ENCODE measurements at regions not wholly inside any gene's neighbourhood (a gene's known extent, or its start where the extent isn't known, plus 50 kb on each side); places are given as distances from the start of the nearest gene placed in this dataset.
"Not testable (repeated sequence)": the region's sequence is repeated elsewhere in the genome, so short reads cannot be mapped to it uniquely, and the experiment has no call there.

GRCh38 chr5:100685122-100685521 is 149.9 kb downstream of the FAM174A start:
- not testable (repeated sequence) for H2AFZ ChIP-seq (ENCODE audit: low read length); H3K4me3 ChIP-seq (ENCODE audit: low read length); H3K9me3 ChIP-seq (ENCODE audit: low read length); H3K4me1 ChIP-seq (ENCODE audit: low read length); H3K9me2 ChIP-seq (replicated peaks; ENCODE audit: insufficient read depth, low read length); H3K4me2 ChIP-seq (ENCODE audit: low read depth, low read length, poor library complexity, severe bottlenecking); H4K20me1 ChIP-seq (ENCODE audit: insufficient read depth, low read depth, low read length); H3K27ac ChIP-seq (ENCODE audit: low read length); H3K27me3 ChIP-seq (ENCODE audit: low read length); H3K36me3 ChIP-seq (ENCODE audit: insufficient read depth, low read length); H3K9ac ChIP-seq (ENCODE audit: low read length); H3K79me2 ChIP-seq (ENCODE audit: low read length); DNase-seq

GRCh38 chr5:100688834-100689233 is 153.7 kb downstream of the FAM174A start:
- H4K20me1 ChIP-seq (ENCODE audit: insufficient read depth, low read depth, low read length); H3K9me3 ChIP-seq (ENCODE audit: low read length); H3K4me3 ChIP-seq (ENCODE audit: low read length); H3K4me1 ChIP-seq (ENCODE audit: low read length); H3K36me3 ChIP-seq (ENCODE audit: insufficient read depth, low read length); H3K27me3 ChIP-seq (ENCODE audit: low read length); H3K27ac ChIP-seq (ENCODE audit: low read length); H3K9ac ChIP-seq (ENCODE audit: low read length); H2AFZ ChIP-seq (ENCODE audit: low read length); DNase-seq; H3K9me2 ChIP-seq (replicated peaks; ENCODE audit: insufficient read depth, low read length); H3K79me2 ChIP-seq (ENCODE audit: low read length); H3K4me2 ChIP-seq (ENCODE audit: low read depth, low read length, poor library complexity, severe bottlenecking): not testable (repeated sequence)

DNA sequence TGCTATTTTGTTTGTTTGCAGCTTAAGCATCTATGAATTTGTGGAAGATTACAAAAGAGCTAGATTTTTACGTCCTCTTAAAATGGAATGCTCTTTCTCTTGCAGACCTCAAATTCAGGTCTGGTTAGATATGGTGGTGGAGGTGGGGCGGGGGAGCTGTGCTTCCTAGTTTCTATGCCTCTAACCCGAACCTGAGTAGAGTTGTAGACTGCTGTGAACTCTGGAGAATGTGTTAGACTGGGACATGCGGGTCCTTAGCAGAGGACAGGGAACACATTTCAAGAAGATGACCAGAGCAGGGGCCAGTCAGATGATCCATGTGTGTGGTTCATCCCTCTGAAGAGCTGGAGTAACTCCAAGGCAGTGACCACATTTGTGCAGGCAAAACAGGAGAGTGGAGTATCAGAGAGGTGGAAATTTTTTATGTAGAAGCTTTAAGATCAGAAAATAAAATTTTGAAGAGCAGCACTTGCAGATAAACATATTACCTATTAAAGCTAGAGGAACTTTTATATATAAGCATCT is 154.9 kb downstream of the FAM174A start:
- DNase-seq = no peak
- no peak overlapping the region for H2AFZ ChIP-seq (ENCODE audit: low read length)
- H3K4me1 ChIP-seq (ENCODE audit: low read length) = no peaks in the 10 kb centered on the region
- no peaks in the 10 kb centered on the region for H3K79me2 ChIP-seq (ENCODE audit: low read length)
- no peaks in the 10 kb centered on the region for H3K9me2 ChIP-seq (replicated peaks; ENCODE audit: insufficient read depth, low read length)
- H3K4me2 ChIP-seq (ENCODE audit: low read depth, low read length, poor library complexity, severe bottlenecking) = no peak overlapping the region
- no peak overlapping the region for H3K4me3 ChIP-seq (ENCODE audit: low read length)
- no peaks in the 10 kb centered on the region for H3K36me3 ChIP-seq (ENCODE audit: insufficient read depth, low read length)
- no peaks in the 10 kb centered on the region for H3K27me3 ChIP-seq (ENCODE audit: low read length)
- H4K20me1 ChIP-seq (ENCODE audit: insufficient read depth, low read depth, low read length) = no peaks in the 10 kb centered on the region
- no peak overlapping the region for H3K27ac ChIP-seq (ENCODE audit: low read length)
- no peak overlapping the region for H3K9ac ChIP-seq (ENCODE audit: low read length)
- H3K9me3 ChIP-seq (ENCODE audit: low read length) = no peaks in the 10 kb centered on the region

DNA sequence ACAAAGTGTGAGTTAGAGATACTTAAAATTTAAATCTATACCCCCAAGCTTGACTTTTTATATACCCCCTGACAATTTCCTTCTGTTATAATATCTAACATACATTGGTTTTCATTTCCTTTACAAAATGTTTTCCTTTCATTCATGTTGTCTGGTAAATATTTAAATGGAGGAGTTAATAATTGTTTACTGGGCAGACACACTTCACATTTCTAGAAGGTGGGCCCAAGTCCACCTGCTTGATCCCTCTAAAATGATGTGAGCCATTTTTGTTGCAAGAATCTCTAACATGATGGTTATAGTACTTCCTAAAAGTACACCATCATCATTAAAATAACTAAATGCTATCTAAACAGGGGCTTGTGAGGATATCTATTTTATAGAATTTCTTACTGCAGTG is 155.9 kb downstream of the FAM174A start:
- Histone ChIP-seq H3K9me2 (replicated peaks; ENCODE audit: insufficient read depth, low read length) (no peaks in the 10 kb centered on the region), H3K9ac (ENCODE audit: low read length) (no peak overlapping the region), H3K27ac (ENCODE audit: low read length) (no peak overlapping the region), H3K4me3 (ENCODE audit: low read length) (no peak overlapping the region), H3K9me3 (ENCODE audit: low read length) (no peaks in the 10 kb centered on the region), H4K20me1 (ENCODE audit: insufficient read depth, low read depth, low read length) (no peaks in the 10 kb centered on the region), H3K27me3 (ENCODE audit: low read length) (no peaks in the 10 kb centered on the region), H3K36me3 (ENCODE audit: insufficient read depth, low read length) (no peaks in the 10 kb centered on the region), H3K4me1 (ENCODE audit: low read length) (no peaks in the 10 kb centered on the region), H3K4me2 (ENCODE audit: low read depth, low read length, poor library complexity, severe bottlenecking) (no peak overlapping the region), H3K79me2 (ENCODE audit: low read length) (no peaks in the 10 kb centered on the region), H2AFZ (ENCODE audit: low read length) (no peak overlapping the region)
- no peak for DNase-seq

GRCh38 chr5:100691548-100691947 is 156.4 kb downstream of the FAM174A start:
- H4K20me1 ChIP-seq (ENCODE audit: insufficient read depth, low read depth, low read length) = no peaks in the 10 kb centered on the region
- no peak overlapping the region for H3K9ac ChIP-seq (ENCODE audit: low read length)
- H3K9me2 ChIP-seq (replicated peaks; ENCODE audit: insufficient read depth, low read length) = no peaks in the 10 kb centered on the region
- DNase-seq = no peak
- no peaks in the 10 kb centered on the region for H3K9me3 ChIP-seq (ENCODE audit: low read length)
- no peak overlapping the region for H3K4me3 ChIP-seq (ENCODE audit: low read length)
- H3K27ac ChIP-seq (ENCODE audit: low read length) = no peak overlapping the region
- no peaks in the 10 kb centered on the region for H3K36me3 ChIP-seq (ENCODE audit: insufficient read depth, low read length)
- no peak overlapping the region for H2AFZ ChIP-seq (ENCODE audit: low read length)
- H3K4me2 ChIP-seq (ENCODE audit: low read depth, low read length, poor library complexity, severe bottlenecking) = no peak overlapping the region
- no peaks in the 10 kb centered on the region for H3K4me1 ChIP-seq (ENCODE audit: low read length)
- H3K27me3 ChIP-seq (ENCODE audit: low read length) = no peaks in the 10 kb centered on the region
- no peaks in the 10 kb centered on the region for H3K79me2 ChIP-seq (ENCODE audit: low read length)

DNA sequence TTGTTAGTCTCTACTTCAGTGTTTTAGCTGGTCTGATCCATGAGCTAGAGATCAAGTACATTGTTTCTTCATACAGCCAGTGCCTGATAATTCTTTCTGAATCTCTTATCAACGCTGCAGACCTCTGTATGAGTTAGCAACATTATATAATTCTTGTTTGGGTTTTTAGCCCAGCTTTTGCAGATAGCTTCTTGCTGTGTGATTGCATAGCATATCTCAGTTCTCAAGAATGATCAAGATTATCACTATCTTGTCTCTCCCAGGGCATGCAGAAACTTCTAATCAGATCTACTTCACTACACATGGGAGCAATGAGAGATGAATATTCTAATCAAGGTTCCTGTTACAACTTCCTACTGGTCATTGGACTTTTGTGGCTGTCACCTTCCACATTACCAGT is 158.3 kb downstream of the FAM174A start:
- H3K4me2 ChIP-seq (ENCODE audit: low read depth, low read length, poor library complexity, severe bottlenecking) = no peak overlapping the region
- H3K27ac ChIP-seq (ENCODE audit: low read length) = no peak overlapping the region
- H3K9me3 ChIP-seq (ENCODE audit: low read length) = no peaks in the 10 kb centered on the region
- H3K4me1 ChIP-seq (ENCODE audit: low read length) = no peaks in the 10 kb centered on the region
- H3K27me3 ChIP-seq (ENCODE audit: low read length) = no peaks in the 10 kb centered on the region
- DNase-seq = no peak
- no peaks in the 10 kb centered on the region for H3K79me2 ChIP-seq (ENCODE audit: low read length)
- H3K4me3 ChIP-seq (ENCODE audit: low read length) = no peak overlapping the region
- no peaks in the 10 kb centered on the region for H3K36me3 ChIP-seq (ENCODE audit: insufficient read depth, low read length)
- H4K20me1 ChIP-seq (ENCODE audit: insufficient read depth, low read depth, low read length) = no peaks in the 10 kb centered on the region
- no peaks in the 10 kb centered on the region for H3K9me2 ChIP-seq (replicated peaks; ENCODE audit: insufficient read depth, low read length)
- H2AFZ ChIP-seq (ENCODE audit: low read length) = no peak overlapping the region
- no peak overlapping the region for H3K9ac ChIP-seq (ENCODE audit: low read length)

GRCh38 chr5:100694100-100694499 is 158.9 kb downstream of the FAM174A start:
- no peak overlapping the region for H2AFZ ChIP-seq (ENCODE audit: low read length)
- H3K4me1 ChIP-seq (ENCODE audit: low read length) = no peaks in the 10 kb centered on the region
- no peak overlapping the region for H3K4me3 ChIP-seq (ENCODE audit: low read length)
- H3K4me2 ChIP-seq (ENCODE audit: low read depth, low read length, poor library complexity, severe bottlenecking) = no peak overlapping the region
- no peak overlapping the region for H3K27ac ChIP-seq (ENCODE audit: low read length)
- H3K36me3 ChIP-seq (ENCODE audit: insufficient read depth, low read length) = no peaks in the 10 kb centered on the region
- H3K9me2 ChIP-seq (replicated peaks; ENCODE audit: insufficient read depth, low read length) = no peaks in the 10 kb centered on the region
- no peaks in the 10 kb centered on the region for H3K9me3 ChIP-seq (ENCODE audit: low read length)
- H3K27me3 ChIP-seq (ENCODE audit: low read length) = 0 out of 2 replicates have a peak, but pooled peaks cover 2% of the 10 kb centered on the region
- no peaks in the 10 kb centered on the region for H3K79me2 ChIP-seq (ENCODE audit: low read length)
- DNase-seq = no peak
- H3K9ac ChIP-seq (ENCODE audit: low read length) = no peak overlapping the region
- H4K20me1 ChIP-seq (ENCODE audit: insufficient read depth, low read depth, low read length) = no peaks in the 10 kb centered on the region

DNA sequence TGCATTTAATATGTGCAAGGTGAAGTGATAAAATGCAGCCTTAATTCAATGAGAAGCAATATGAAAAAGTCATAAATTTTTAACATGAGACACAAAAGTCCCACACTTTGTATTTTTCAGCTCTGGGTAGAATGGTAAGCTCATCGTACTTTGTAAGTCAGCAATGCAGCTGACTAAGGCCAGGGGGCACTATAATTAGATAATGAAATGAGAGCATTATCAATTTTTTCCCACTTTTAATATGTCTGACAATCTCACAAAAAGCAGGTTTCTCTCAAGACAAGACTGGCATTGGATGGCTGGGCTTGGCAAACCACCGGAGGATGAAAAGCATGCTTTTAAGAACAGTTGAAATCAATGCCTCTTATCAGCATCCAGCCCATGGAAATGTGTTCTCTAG is 162.8 kb downstream of the FAM174A start:
- peak; percentile 54 for DNase-seq
- no peak overlapping the region for H2AFZ ChIP-seq (ENCODE audit: low read length)
- H3K36me3 ChIP-seq (ENCODE audit: insufficient read depth, low read length) = no peaks in the 10 kb centered on the region
- H3K9ac ChIP-seq (ENCODE audit: low read length) = no peak overlapping the region
- no peak overlapping the region for H3K4me2 ChIP-seq (ENCODE audit: low read depth, low read length, poor library complexity, severe bottlenecking)
- H3K4me3 ChIP-seq (ENCODE audit: low read length) = no peak overlapping the region
- H4K20me1 ChIP-seq (ENCODE audit: insufficient read depth, low read depth, low read length) = no peaks in the 10 kb centered on the region
- no peaks in the 10 kb centered on the region for H3K9me2 ChIP-seq (replicated peaks; ENCODE audit: insufficient read depth, low read length)
- H3K9me3 ChIP-seq (ENCODE audit: low read length) = no peaks in the 10 kb centered on the region
- 0 out of 2 replicates have a peak, but pooled peaks cover 2% of the 10 kb centered on the region for H3K27me3 ChIP-seq (ENCODE audit: low read length)
- H3K27ac ChIP-seq (ENCODE audit: low read length) = no peak overlapping the region
- H3K79me2 ChIP-seq (ENCODE audit: low read length) = no peaks in the 10 kb centered on the region
- H3K4me1 ChIP-seq (ENCODE audit: low read length) = no peaks in the 10 kb centered on the region

DNA sequence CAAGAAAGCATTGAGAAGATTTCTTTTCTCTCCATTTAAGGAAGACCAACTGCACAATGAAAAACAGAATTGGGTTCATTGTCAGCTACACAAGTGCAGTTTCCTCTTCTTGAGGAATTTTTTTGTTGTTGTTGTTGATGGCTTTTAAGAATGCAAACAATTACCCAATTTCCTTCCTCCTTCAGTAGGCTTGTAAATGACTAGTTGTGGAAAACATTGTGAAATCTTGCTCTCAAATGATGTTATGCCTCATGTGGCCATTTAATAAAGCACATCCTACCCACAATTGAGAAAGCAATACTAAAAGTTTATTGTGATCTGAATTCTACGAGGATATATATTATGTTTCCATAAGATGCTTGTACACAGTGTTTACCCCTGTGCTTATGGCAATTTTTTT is 171.6 kb downstream of the FAM174A start:
- Histone ChIP-seq H3K9ac (ENCODE audit: low read length) (no peak overlapping the region), H3K36me3 (ENCODE audit: insufficient read depth, low read length) (no peaks in the 10 kb centered on the region), H3K27me3 (ENCODE audit: low read length) (no peaks in the 10 kb centered on the region), H3K4me1 (ENCODE audit: low read length) (no peaks in the 10 kb centered on the region), H3K9me2 (replicated peaks; ENCODE audit: insufficient read depth, low read length) (no peaks in the 10 kb centered on the region), H3K79me2 (ENCODE audit: low read length) (no peaks in the 10 kb centered on the region), H3K9me3 (ENCODE audit: low read length) (no peaks in the 10 kb centered on the region), H3K4me3 (ENCODE audit: low read length) (no peak overlapping the region), H3K27ac (ENCODE audit: low read length) (no peak overlapping the region), H4K20me1 (ENCODE audit: insufficient read depth, low read depth, low read length) (no peaks in the 10 kb centered on the region), H2AFZ (ENCODE audit: low read length) (no peak overlapping the region), H3K4me2 (ENCODE audit: low read depth, low read length, poor library complexity, severe bottlenecking) (no peak overlapping the region)
- peak; percentile 50 for DNase-seq

Data from Karpas-422 (cell line).